Thoracic aorta (tissue), 2 donors: ENCODE measurements at regions not wholly inside any gene's neighbourhood (a gene's known extent, or its start where the extent isn't known, plus 50 kb on each side); places are given as distances from the start of the nearest gene placed in this dataset.
"Not testable (repeated sequence)": the region's sequence is repeated elsewhere in the genome, so short reads cannot be mapped to it uniquely, and the experiment has no call there.

ENCODE experiments used
- ATAC-seq: fragments of 150-250 bp; one replicate; pipeline ENCODE4 v1.8.0; 2017; ENCODE audit warnings: low read depth; ENCODE audit not compliant: insufficient number of reproducible peaks, low FRiP score
- DNase-seq: peaks from one replicate; pipeline ENCODE4 v3.0.0-alpha.2; 2020; ENCODE audit warnings: low spot score
- H3K27ac ChIP-seq, 2 donors: fragments of 200-600 bp; sonication (generic); 1 replicate in 1 of 2; 2 replicates in 1 of 2; pipeline ENCODE4 v1.5.1; 2016; ENCODE audit warnings: mild to moderate bottlenecking in 2 of 2, moderate library complexity in 2 of 2
- H3K27me3 ChIP-seq: fragments of 200-600 bp; sonication (generic); replicated peaks from 2 replicates; pipeline ENCODE4 v1.6.0; 2016; ENCODE audit warnings: mild to moderate bottlenecking; ENCODE audit not compliant: insufficient read depth
- H3K36me3 ChIP-seq: fragments of 200-600 bp; sonication (generic); one replicate; pipeline ENCODE4 v1.5.1; 2016
- H3K4me1 ChIP-seq, 2 donors: fragments of 200-600 bp; sonication (generic); 1 replicate in 1 of 2; 2 replicates in 1 of 2; pipeline versions ENCODE4 v1.5.1 to v1.6.0; 2016; ENCODE audit warnings: low read depth in 2 of 2, mild to moderate bottlenecking in 1 of 2; ENCODE audit not compliant: control insufficient read depth in 1 of 2
- H3K4me3 ChIP-seq: fragments of 200-600 bp; sonication (generic); 2 replicates; pipeline ENCODE4 v1.5.1; 2016; ENCODE audit warnings: mild to moderate bottlenecking
- H3K9me3 ChIP-seq: fragments of 200-600 bp; sonication (generic); 2 replicates; pipeline ENCODE4 v1.5.1; 2016
- TF ChIP-seq, protein P1 (sequence below): fragments of 200-600 bp; sonication (generic); IDR thresholded peaks from one replicate; pipeline ENCODE4 v1.5.1; 2019; ENCODE audit warnings: antibody characterized with exemption

DNA sequence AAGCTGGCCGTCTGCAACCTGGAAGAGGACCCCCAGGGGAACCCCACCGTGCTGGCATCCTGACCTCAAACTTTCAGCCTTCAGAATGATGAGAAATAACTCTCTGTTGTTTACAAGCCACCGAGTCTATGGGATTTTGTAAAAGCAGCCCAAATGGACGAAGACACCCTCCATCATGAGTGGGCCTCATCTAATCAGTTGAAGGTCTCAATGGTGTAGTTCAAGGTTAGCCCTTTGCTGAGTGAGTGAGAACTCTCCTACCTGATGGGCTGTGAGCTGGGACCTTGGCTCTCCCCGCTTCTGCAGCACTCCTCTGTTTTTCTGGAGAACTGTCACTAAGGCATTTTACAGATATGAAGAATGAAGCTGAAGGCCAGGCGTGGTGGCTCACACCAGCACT is 325.9 kb upstream of the TNRC6C start:
- no peak for ATAC-seq
- Histone ChIP-seq H3K4me1 (no peaks in the 10 kb centered on the region), H3K27me3 (no peaks in the 10 kb centered on the region), H3K9me3 (no peaks in the 10 kb centered on the region), H3K27ac (no peak overlapping the region), H3K36me3 (no peaks in the 10 kb centered on the region), H3K4me3 (no peak overlapping the region)
- TF ChIP-seq, protein P1, sequence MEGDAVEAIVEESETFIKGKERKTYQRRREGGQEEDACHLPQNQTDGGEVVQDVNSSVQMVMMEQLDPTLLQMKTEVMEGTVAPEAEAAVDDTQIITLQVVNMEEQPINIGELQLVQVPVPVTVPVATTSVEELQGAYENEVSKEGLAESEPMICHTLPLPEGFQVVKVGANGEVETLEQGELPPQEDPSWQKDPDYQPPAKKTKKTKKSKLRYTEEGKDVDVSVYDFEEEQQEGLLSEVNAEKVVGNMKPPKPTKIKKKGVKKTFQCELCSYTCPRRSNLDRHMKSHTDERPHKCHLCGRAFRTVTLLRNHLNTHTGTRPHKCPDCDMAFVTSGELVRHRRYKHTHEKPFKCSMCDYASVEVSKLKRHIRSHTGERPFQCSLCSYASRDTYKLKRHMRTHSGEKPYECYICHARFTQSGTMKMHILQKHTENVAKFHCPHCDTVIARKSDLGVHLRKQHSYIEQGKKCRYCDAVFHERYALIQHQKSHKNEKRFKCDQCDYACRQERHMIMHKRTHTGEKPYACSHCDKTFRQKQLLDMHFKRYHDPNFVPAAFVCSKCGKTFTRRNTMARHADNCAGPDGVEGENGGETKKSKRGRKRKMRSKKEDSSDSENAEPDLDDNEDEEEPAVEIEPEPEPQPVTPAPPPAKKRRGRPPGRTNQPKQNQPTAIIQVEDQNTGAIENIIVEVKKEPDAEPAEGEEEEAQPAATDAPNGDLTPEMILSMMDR = no peak
- no peak for DNase-seq

DNA sequence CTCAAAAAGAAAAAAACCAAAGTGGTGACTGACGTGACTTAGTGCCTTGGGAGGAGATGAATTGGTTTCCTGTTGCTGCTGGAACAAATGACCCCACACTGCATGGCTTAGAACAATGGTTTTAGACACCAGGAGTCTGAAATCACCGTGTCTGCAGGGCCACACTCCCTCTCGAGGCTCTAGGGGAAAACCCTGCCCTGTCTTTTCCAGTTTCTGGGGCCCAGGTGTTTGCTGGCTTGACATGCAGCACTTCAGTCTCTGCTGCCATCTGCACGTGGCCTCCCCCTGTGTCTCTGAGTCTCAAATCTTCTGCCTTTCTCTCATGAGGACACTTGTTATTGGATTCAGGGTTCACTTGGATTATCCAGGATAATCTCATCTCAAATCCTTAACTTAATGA is 323.8 kb upstream of the TNRC6C start:
- Histone ChIP-seq H3K4me3 (no peak overlapping the region), H3K4me1 (no peaks in the 10 kb centered on the region), H3K36me3 (no peaks in the 10 kb centered on the region), H3K27ac (no peak overlapping the region), H3K27me3 (no peaks in the 10 kb centered on the region), H3K9me3 (no peaks in the 10 kb centered on the region)
- ATAC-seq (no peak), DNase-seq (no peak)
- TF ChIP-seq, protein P1 = no peak

DNA sequence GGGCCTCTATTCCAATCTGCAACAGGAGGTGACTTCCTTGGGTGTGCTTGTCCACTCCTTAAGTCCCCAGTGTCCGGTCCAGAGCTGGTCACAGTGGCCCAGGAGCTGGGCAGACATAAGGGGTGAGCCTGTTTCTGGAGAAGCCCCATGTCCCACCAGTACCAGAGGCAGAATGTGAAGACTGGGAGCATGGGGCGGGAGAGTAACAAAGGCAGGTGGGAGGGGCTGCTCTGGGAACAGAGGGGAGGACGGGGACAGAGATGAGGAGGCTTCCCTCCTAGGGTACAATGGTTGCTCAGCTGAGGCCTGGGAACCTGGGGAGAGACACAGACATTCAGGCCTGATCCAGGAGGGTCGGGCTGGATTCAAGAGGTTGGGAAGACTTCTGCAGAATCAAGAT is 323.3 kb upstream of the TNRC6C start:
- DNase-seq (no peak), ATAC-seq (no peak)

DNA sequence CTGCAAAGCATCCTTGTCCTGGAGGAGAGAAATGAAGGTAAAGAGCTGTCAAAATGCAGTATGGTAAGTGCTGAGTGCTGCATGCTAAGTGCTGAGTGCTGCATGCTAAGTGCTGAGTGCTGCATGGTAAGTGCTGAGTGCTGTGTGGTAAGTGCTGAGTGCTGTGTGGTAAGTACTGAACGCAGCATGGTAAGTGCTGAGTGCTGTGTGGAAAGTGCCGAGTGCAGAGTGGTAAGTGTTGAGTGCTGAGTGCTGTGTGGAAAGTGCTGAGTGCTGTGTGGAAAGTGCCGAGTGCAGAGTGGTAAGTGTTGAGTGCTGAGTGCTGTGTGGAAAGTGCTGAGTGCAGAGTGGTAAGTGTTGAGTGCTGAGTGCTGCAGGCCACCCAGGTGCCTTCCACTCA is 322.7 kb upstream of the TNRC6C start:
- not testable (repeated sequence) for H3K4me3 ChIP-seq, H3K27ac ChIP-seq, H3K4me1 ChIP-seq, H3K27me3 ChIP-seq, H3K36me3 ChIP-seq, DNase-seq, H3K9me3 ChIP-seq, ATAC-seq

More for the DNA sequence above, 323.3 kb upstream of the TNRC6C start:
- Histone ChIP-seq H3K9me3 (no peaks in the 10 kb centered on the region), H3K4me1 (no peaks in the 10 kb centered on the region), H3K27ac (no peak overlapping the region), H3K4me3 (no peak overlapping the region), H3K27me3 (no peaks in the 10 kb centered on the region), H3K36me3 (no peaks in the 10 kb centered on the region)
- TF ChIP-seq, protein P1 = no peak

DNA sequence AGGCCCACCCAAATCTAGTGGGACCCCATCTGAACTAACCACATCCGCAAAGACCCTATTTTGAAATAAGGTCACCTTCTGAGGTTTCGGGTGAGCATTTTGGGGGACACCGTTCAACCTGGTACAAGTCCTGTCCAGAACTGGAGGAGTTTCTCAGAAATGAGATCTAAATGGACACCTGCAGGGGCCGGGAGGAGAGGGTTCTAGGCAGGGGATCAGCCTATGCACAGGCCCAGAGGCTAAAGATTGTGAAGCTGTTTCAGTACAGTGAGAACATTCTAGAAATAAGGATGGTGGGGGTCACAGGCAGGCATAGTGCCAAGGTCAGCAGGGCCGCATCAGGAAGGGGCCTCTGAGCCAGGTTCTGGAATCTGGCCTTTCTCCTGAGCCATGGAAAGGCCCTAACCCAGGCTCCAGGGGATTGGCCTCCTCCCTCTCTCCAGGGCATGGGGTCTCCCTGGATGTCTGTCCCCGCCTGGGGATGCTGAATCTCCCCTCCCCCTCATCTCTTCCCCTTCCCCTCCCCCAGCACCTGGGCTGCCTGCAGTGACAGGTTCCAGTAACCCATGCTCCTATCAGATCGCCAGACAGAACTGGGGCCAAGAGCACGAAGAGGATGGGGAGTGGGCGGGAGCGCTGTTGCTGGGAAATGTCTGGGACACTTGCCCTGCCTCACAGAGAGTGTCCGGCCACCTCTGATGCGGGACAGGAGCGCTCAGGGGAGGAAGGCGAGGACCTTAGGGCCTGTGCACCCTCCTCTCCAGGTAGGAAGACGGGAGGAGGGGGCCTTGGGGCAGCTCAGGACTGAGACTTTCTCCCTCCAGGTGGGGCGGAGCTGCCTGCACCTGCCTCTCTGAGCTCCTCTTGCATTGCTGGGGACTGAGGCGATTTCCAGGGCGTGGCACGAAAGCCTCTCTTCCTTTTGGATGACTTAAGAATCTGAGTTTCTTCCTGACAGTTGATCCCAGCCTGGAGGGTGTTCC is 321.4 kb upstream of the TNRC6C start:
- DNase-seq (no peak), ATAC-seq (no peak)
- TF ChIP-seq, protein P1 = no peak
- no peaks in the 10 kb centered on the region for H3K27me3 ChIP-seq
- H3K36me3 ChIP-seq = no peaks in the 10 kb centered on the region
- H3K9me3 ChIP-seq = no peaks in the 10 kb centered on the region
- H3K4me3 ChIP-seq = no peak overlapping the region
- no peak overlapping the region for H3K27ac ChIP-seq
- H3K4me1 ChIP-seq = no peaks in the 10 kb centered on the region
